Gastroesophageal sphincter (tissue), 3 donors: ENCODE measurements at regions not wholly inside any gene's neighbourhood (a gene's known extent, or its start where the extent isn't known, plus 50 kb on each side); places are given as distances from the start of the nearest gene placed in this dataset.

Experiments
- CTCF ChIP-seq, 4 experiments: fragments of 200-600 bp in 2 of 4; fragments of 450-650 bp in 2 of 4; sonication (generic) in 1 of 4; IDR thresholded peaks; one replicate each; pipeline ENCODE4 v1.5.1; 2017 to 2019; ENCODE audit warnings: antibody characterized with exemption in 4 of 4, mild to moderate bottlenecking in 2 of 4, moderate library complexity in 2 of 4
- POLR2AphosphoS5 ChIP-seq: sonication (generic); formaldehyde crosslinking; IDR thresholded peaks from one replicate; pipeline ENCODE4 v1.6.1; 2017; ENCODE audit warnings: antibody characterized with exemption

- TF ChIP-seq CTCF (IDR thresholded peaks at IDR 0.05), result no peak
- TF ChIP-seq POLR2AphosphoS5, result no peak
Observed at GRCh38 chr14:48738186-48738925, 847.8 kb downstream of the RPS29 start.
